ENCODE measurements at regions not wholly inside any gene's neighbourhood (a gene's known extent, or its start where the extent isn't known, plus 50 kb on each side); places are given as distances from the start of the nearest gene placed in this dataset.
"Not testable (repeated sequence)": the region's sequence is repeated elsewhere in the genome, so short reads cannot be mapped to it uniquely, and the experiment has no call there.

DNA sequence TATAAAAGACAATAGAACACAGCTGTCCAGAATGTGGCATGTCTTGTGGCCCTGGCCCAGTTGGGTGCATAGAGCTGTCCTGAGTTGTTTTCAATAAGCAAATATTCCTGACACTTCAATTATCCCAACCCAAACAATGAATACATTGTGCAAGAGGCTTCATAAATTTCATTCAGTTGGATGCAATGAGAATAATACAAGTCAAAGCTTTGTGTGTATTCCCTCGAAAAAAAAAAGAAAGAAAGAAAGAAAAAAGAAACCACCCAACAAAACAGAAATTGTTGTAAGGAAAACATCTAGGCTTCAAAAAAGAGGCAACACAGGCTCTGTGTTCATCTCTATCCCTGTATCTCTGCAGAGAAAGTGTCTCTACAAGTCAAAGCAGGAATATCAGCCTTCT is 138.7 kb upstream of the ADO start:
- no peak for DNase-seq

DNA sequence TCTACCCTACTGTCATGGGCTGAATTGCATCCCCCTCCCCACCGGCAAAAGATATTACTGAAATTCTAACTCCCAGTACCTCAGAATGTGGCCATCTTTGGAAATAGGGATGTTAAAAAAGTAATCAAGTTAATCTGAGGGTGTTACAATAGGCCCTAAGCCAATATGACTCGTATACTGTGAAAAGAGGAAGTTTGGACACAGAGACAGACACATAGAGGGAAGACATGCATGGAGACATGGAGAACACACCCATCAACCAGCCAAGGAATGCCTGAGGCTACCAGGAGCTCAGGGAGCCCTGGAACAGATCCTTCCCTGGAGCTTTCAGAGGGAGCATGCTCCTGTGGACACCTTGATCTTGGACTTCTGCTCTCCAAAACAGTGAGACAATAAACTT is 138.2 kb upstream of the ADO start:
- DNase-seq, result no peak

DNA sequence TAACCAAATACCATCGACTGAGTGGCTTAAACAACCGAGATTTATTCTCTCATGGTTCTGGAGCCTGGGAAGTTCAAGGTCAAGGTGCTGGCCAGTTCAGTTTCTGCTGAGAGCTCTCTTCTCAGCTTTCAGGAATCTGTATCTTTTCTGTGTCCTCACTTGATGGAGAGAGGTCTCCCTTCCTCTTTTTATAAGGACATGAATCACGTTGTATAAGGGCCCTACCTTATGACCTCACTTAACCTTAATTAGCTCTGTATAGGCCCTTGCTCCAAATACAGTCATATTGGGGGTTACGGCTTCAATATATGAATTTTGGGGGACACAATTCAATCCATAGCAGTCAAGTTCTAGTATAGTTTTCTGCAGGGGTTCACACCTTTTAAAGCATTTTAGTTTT is 135.2 kb upstream of the ADO start:
- no peak for DNase-seq

GRCh38 chr10:62671104-62671503 is 133.4 kb upstream of the ADO start:
- DNase-seq, result no peak

DNA sequence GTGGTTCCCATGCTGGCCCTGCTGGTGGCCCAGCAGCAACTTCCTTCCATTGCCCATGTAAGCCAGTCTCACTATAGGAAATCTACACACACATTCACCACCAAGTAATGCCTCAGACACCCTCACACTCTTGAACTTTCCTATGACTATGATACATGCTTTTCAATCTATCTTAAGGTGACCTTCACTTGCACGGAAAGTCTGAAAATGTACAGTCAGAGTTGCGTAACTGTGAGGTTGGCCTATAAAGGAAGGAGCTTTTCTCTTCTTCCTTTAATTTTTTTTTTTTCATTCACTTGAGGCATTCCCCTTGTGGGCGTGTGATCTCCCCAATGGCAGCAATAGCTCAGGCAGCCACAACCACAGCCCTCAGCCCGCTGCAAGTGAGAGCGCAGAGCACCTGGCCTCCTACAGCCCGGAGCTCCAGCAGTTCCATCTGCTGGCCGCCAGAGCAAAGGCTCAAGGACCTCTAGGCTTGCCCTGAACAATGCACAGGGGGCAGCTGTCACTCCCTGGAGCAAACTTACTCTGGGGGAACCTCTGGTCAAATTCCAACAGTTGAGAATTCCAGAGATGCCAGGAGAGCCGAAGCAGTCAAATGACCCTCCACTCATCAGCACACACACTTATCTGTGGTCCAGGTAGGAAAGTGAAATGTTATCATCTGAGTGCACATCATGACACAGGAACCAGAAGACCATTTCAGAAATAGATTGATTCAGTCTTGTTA is 123.1 kb upstream of the ADO start:
- peak; percentile 87 for DNase-seq

DNA sequence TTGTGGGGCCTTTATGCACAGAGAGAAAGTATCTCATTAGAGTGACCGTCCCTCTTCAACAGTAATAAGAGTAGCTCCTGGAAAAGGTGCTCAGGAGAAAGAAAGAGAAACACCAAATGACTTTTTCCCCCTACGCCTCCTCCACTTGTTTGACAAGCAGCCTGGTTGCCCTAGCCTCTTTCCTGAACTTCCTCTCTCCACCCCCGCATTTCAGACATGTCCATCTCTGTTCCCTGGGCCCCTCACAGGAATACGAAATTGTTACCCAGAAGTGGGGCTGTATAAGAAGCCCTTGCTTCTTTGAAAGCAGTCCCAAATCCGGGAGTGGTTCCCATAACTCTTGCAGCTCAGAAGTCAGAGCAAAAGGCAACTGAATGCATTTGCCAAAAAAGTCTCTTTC is 119.6 kb upstream of the ADO start:
- no peak for DNase-seq

DNA sequence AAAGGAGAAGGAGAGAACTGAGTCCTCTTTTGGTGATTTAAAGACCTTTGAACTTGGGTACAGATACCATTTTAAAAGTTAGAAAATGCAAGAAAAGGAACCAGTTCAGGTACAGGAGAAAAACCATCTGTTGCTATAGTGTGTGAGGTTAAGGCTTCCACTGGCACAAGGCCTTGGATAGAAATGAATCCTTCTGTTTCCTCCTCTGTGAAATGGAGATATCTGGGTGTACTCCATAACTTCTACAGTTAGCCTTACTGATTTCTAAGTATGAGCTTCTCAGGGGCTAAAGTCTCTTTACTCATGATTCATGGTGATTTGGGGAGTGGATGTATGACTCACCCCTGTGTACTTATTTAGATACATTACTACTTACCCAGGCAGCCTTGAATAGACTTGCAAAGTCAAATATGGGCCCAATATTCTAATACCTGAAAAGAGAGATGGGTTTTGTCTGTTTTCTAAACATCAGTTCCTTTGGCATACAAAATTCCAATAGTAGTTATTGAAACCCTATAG is 117.2 kb upstream of the ADO start:
- no peak for DNase-seq

- no peak for DNase-seq
Measured at GRCh38 chr10:62688971-62689700, 115.4 kb upstream of the ADO start.

DNA sequence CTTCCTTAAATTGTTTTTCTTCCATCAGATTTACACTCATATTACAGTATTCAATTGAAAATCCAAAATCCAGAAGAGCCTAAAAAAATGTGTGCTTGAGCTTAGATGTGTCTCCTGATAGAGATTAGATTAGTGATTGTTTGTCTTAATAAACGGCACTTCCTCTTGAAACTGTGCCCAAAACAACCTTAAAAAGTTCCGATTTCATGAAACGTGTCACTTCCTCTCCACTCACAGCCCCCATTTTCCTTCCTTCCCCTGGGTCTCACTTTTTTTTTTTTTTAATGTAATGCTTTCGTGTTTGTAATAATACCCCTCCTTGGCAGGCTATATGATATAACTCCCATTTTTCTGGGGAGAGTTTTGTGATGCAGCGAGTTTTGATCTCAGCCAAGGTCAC is 114.8 kb upstream of the ADO start:
- no peak for DNase-seq

- no peak for DNase-seq
Measured at GRCh38 chr10:62690703-62691102, 113.8 kb upstream of the ADO start.

- no peak for DNase-seq
Measured at GRCh38 chr10:62691336-62691735, 113.2 kb upstream of the ADO start.

DNA sequence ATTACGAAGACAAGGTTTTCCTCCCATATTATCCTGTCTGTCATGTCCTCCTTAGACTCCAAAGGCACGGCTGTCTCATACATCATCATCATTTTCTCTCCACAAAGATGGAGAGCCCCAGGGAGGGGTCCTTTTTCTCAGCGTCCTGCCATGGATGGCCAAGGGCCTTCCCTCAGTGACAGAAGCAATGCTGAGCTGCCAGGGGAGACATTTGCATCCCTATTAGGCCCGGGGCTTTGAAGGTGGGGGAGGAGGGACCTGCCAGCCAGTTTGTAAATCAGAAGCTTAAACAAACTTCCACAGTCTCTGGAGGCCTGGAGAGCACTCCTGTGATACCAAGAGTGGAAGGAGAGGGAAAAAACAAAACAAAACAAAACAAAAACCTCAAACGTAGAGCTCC is 112.4 kb upstream of the ADO start:
- no peak for DNase-seq

DNA sequence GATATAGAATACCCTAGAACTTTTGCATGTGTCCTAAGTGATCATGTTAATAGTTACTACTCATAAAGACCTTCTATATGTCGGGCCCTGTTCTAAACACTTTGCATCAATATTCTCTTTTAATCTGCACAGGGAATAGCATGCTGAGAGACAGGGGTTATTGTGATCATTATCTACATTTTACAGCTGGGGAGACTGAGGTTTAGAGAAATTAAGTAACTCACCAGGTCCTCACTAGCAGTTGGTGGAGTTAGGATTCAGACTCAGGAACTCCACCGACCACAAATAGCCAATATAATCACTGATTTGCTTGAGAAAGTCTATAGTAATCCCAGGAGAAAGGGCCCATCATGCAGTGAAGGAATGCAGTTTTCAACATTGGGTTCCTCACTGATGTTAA is 111.2 kb upstream of the ADO start:
- DNase-seq, result no peak

DNA sequence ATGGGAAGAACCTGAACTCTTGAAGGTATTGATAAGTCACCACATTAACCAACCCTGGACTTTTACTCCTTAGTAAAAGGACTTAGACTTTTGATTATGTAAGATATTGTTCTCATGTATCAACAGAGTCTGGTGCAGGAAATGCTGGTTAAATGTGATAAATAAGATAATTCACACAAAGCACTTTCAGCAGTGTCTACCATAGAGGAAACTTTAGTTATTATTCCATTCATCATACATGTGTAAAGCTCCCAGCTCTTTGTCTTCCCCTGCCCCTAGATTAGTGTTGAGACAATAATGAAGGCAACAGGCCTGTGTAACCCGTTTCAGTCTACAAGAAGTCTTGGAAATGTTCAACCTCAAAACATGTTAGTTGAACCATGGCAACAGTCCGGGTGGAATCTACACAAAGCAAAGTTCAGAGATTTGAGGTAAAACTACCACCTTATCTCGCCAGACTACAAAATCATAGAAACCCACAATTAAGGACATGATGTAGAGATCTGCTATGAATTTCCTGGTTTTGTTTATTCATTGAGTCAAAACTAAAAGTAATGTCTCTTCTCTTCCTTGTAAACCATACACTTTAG is 109.9 kb upstream of the ADO start:
- DNase-seq, result no peak

- DNase-seq, result no peak
Measured at GRCh38 chr10:62696798-62697197, 107.7 kb upstream of the ADO start.

GRCh38 chr10:62699148-62699547 is 105.4 kb upstream of the ADO start:
- no peak for DNase-seq

GRCh38 chr10:62704121-62704520 is 100.4 kb upstream of the ADO start:
- DNase-seq, result not testable (repeated sequence)

GRCh38 chr10:62705789-62706188 is 98.7 kb upstream of the ADO start:
- DNase-seq, result no peak

- DNase-seq, result no peak
Measured at GRCh38 chr10:62707810-62708209, 96.7 kb upstream of the ADO start.

- DNase-seq, result no peak
Measured at GRCh38 chr10:62708569-62708968, 96.0 kb upstream of the ADO start.

DNA sequence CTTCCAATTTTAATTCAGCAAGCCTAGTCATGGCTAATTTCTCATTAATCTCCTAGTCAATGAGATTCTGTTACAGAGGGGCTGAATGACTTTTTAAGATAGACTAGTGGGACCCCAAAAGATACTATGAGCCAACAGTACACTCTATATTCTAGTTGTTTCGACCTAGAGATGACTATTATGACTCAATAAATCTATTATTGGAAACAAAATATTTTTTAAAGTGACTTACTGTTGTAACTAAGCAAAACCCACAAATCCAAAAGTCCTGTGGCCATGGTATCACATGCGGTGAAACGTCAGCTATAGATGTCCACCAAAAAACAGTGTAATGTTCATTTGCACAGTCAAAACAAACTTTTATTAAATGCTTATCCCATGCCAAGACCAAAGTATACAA is 95.3 kb upstream of the ADO start:
- no peak for DNase-seq

DNA sequence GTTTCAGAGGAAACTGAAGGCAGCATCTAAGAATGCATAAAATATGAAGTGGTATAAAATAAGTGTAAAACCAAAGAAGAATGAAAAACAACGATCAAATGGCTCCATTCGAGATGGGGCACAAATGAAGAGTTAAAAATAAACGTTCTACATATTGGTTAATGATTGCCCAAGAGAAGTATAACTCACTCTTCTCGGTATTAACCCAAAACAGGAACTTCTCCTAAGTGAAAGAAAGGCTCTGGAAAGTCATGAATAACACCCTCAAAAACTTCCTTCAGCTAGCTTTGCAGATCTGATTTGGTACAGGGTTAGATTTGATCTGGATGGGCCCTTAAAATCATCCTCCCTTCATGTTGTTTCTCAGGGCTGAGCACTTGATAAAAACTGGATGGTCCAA is 94.3 kb upstream of the ADO start:
- no peak for DNase-seq

GRCh38 chr10:62715383-62715782 is 89.1 kb upstream of the ADO start:
- no peak for DNase-seq

DNA sequence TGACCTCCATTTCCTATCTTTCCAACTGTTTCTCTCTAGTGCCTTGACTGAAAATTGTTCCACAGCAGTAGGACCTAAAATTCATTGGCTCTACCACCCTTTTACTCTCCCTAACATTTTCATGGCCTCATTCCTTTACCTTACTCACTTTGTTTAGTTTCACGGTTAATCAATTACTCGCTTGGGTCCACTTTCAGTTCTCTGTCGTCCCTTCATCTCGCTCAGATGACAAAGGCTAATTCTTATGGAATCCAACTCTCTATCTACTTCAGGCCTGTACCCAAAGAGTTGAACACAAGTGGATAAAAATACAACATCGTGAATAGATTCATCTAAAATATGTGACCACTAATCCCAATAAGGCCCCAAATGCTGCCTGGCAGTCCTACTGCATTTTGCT is 85.9 kb upstream of the ADO start:
- DNase-seq, result no peak

All from activated CD8-positive, alpha-beta memory T cell treated with anti-CD3 and anti-CD28 coated beads for 24 hours (primary cell).